ENCODE measurements at regions not wholly inside any gene's neighbourhood (a gene's known extent, or its start where the extent isn't known, plus 50 kb on each side); places are given as distances from the start of the nearest gene placed in this dataset.
"Not testable (repeated sequence)": the region's sequence is repeated elsewhere in the genome, so short reads cannot be mapped to it uniquely, and the experiment has no call there.

DNA sequence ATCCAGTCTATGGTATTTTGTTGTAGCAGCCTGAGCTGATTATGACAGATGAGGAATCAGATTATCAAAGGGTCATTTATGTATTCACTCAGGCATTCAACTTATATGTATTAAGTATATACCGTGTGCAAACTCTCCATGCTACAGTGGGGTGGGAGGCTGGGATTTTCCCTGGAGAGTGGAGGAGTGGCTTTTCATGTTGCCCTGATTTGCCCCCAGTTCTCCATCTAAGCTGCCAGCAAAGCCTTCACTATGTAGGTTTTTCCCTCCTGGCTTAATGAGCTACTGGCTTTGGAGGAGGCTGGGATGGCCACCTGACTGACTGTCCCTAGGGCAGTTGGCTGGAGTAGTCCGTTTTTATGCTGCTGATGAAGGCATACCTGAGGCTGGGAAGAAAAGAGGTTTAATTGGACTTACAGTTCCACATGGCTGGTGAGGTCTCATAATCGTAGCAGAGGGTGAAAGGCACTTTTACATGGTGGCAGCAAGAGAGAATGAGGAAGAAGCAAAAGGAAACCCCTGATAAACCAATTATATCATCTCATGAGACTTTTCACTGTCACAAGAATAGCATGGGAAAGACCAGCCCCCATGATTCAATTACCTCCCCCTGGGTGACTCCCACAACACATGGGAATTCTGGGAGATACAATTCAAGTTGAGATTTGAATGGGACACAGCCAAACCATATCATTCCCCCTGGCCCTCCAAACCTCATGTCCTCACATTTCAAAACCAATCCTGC is 253.9 kb downstream of the RPLP1 start:
- Histone ChIP-seq H3K27ac (no peak overlapping the region), H3K4me2 (no peak overlapping the region), H3K9me3 (peaks cover 45% of the 10 kb centered on the region), H3K4me1 (no peaks in the 10 kb centered on the region), H3K4me3 (no peak overlapping the region)
- DNase-seq (ENCODE audit: low read depth in 1 of 2, low spot score in 1 of 2), result no peak
- POLR2A ChIA-PET, result no interaction called here
- CTCF ChIA-PET, result interaction anchor here (0.9 to 1.2 kb wide), 2 partner anchors 17 to 228 kb away, joined by 3 read pairs; no protein-coding TSS in a partner anchor
- no peak for FAIRE-seq
- TF ChIP-seq, protein P1, sequence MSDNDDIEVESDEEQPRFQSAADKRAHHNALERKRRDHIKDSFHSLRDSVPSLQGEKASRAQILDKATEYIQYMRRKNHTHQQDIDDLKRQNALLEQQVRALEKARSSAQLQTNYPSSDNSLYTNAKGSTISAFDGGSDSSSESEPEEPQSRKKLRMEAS (IDR thresholded peaks at IDR 0.05), result no peak
- no peak for TF ChIP-seq JUN (IDR thresholded peaks at IDR 0.05)
- no peak for TF ChIP-seq MYC (IDR thresholded peaks at IDR 0.05; ENCODE audit: borderline replicate concordance, low read length)
- TF ChIP-seq, protein P2, sequence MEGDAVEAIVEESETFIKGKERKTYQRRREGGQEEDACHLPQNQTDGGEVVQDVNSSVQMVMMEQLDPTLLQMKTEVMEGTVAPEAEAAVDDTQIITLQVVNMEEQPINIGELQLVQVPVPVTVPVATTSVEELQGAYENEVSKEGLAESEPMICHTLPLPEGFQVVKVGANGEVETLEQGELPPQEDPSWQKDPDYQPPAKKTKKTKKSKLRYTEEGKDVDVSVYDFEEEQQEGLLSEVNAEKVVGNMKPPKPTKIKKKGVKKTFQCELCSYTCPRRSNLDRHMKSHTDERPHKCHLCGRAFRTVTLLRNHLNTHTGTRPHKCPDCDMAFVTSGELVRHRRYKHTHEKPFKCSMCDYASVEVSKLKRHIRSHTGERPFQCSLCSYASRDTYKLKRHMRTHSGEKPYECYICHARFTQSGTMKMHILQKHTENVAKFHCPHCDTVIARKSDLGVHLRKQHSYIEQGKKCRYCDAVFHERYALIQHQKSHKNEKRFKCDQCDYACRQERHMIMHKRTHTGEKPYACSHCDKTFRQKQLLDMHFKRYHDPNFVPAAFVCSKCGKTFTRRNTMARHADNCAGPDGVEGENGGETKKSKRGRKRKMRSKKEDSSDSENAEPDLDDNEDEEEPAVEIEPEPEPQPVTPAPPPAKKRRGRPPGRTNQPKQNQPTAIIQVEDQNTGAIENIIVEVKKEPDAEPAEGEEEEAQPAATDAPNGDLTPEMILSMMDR (IDR thresholded peaks at IDR 0.05), result no peak
- TF ChIP-seq TFCP2L1 (CRISPR knock-in tag; IDR thresholded peaks at IDR 0.05), result no peak
- no peak for TF ChIP-seq POLR2AphosphoS2 (conservative IDR thresholded peaks at IDR 0.05; ENCODE audit: low read length)
- TF ChIP-seq PHF8 (IDR thresholded peaks at IDR 0.05; ENCODE audit: borderline replicate concordance, low read depth), result no peak
- no peak for TF ChIP-seq EP300 (IDR thresholded peaks at IDR 0.05)
- TF ChIP-seq HOXB5 (CRISPR knock-in tag; IDR thresholded peaks at IDR 0.05), result no peak
- TF ChIP-seq TP53 (CRISPR knock-in tag; IDR thresholded peaks at IDR 0.05), result no peak
- ATAC-seq, result no peak
- 22% methylated on average over 3 of the region's 3 CpGs for WGBS (ENCODE audit: missing lambda C conversion rate)

DNA sequence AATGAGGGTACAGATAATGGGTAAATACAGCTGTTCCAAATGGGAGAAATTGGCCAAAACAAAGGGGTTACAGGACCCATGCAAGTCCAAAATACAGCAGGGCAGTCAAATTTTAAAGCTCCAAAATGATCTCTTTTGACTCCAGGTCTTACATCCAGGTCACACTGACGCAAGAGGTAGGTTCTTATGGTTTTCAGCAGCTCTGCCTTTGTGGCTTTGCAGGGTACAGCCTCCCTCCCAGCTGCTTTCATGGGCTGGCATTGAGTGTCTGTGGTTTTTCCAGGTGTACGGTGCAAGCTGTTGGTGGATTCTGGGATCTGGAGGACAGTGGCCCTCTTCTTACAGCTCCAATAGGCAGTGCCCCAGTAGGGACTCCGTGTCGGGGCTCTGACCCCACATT is 254.6 kb downstream of the RPLP1 start:
- 21% methylated on average over 4 of the region's 4 CpGs for WGBS (ENCODE audit: missing lambda C conversion rate)
- DNase-seq (ENCODE audit: low read depth in 1 of 2, low spot score in 1 of 2); ATAC-seq; H3K4me3 ChIP-seq; POLR2A ChIA-PET; H3K4me1 ChIP-seq; H3K27ac ChIP-seq; H3K4me2 ChIP-seq; FAIRE-seq: not testable (repeated sequence)
- H3K9me3 ChIP-seq, result peaks cover 45% of the 10 kb centered on the region
- CTCF ChIA-PET, result interaction anchor here (1.1 to 1.2 kb wide), 2 partner anchors 154 to 228 kb away, joined by 3 read pairs; no protein-coding TSS in a partner anchor

DNA sequence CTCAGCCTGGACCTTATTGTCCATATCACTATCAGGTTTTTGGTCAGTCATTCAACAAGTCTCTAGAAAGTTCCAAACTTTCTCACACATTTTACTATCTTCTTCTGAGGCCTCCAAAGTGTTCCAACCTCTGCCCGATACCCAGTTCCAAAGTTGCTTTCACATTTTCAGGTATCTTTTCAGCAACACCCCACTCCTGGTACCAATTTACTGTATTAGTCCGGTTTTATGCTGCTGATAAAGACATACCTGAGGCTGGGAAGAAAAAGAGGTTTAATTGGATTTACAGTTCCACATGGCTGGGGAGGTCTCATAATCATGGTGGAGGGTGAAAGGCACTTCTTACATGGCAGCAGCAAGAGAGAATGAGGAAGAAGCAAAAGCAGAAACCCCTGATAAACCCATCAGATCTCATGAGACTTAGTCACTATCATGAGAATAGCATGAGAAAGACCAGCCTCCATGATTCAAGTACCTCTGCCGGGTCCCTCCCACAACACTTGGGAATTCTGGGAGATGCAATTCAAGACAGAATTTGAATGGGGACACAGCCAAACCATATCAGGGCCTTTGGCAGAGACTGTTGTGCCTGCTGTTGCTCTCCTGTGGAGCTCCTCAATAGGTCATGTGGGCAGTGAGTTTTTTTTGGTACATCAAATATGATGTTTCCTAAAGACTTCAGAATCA is 256.0 kb downstream of the RPLP1 start:
- not testable (repeated sequence) for FAIRE-seq; DNase-seq (ENCODE audit: low read depth in 1 of 2, low spot score in 1 of 2)
- H3K9me3 ChIP-seq, result peaks cover 42% of the 10 kb centered on the region

DNA sequence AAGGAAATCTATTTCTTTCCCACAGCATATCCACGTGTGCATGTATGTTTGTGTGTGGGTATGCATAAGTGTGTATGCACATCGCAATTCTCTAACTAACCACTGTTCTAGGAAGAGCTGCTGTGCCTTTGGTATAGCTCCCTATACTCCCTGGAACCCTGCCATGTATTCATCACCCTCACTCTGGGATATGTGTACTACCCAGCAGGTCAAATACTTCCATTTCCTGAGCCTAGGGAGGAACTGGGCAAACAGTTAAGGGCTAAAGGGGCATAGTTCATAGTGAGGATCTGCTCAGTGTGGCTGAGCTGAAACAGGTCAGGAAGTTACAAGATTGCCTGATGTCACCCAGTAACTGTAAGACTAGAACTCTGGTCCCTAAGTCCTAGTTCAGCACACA is 260.4 kb downstream of the RPLP1 start:
- DNase-seq (ENCODE audit: low read depth in 1 of 2, low spot score in 1 of 2), result no peak
- Histone ChIP-seq H3K27ac (no peak overlapping the region), H3K4me1 (no peaks in the 10 kb centered on the region), H3K4me3 (no peak overlapping the region), H3K9me3 (peaks cover 23% of the 10 kb centered on the region), H3K4me2 (no peak overlapping the region)
- FAIRE-seq, result no peak
- POLR2A ChIA-PET, result no interaction called here
- CTCF ChIA-PET, result no interaction called here
- 26% methylated on average over 2 of the region's 2 CpGs for WGBS (ENCODE audit: missing lambda C conversion rate)
- ATAC-seq, result peak; percentile 28 to 45; a peak in 1 of 6 replicates
- no peak for TF ChIP-seq TP53 (CRISPR knock-in tag; IDR thresholded peaks at IDR 0.05)

More for the DNA sequence above, 256.0 kb downstream of the RPLP1 start:
- CTCF ChIA-PET, result interaction anchor here (1.1 kb wide), 1 partner anchor 152 kb away, joined by 3 read pairs; no protein-coding TSS in a partner anchor
- H3K27ac ChIP-seq, H3K4me1 ChIP-seq, POLR2A ChIA-PET, H3K4me2 ChIP-seq, ATAC-seq, H3K4me3 ChIP-seq: not testable (repeated sequence)
- 53% methylated on average over 3 of the region's 3 CpGs for WGBS (ENCODE audit: missing lambda C conversion rate)
